Activated CD4-positive, alpha-beta T cell treated with anti-CD3 and anti-CD28 coated beads for 48 hours (primary cell): ENCODE measurements at regions not wholly inside any gene's neighbourhood (a gene's known extent, or its start where the extent isn't known, plus 50 kb on each side); places are given as distances from the start of the nearest gene placed in this dataset.
A peak's percentile ranks its signal among the peaks of the same experiment; 100 is the strongest.

Source experiments
- DNase-seq: peaks from one replicate; pipeline ENCODE4 v3.0.0-alpha.2; 2020

- DNase-seq: no peak
Measured at GRCh38 chr15:79373113-79373512, 59.0 kb upstream of the MINAR1 start.

DNA sequence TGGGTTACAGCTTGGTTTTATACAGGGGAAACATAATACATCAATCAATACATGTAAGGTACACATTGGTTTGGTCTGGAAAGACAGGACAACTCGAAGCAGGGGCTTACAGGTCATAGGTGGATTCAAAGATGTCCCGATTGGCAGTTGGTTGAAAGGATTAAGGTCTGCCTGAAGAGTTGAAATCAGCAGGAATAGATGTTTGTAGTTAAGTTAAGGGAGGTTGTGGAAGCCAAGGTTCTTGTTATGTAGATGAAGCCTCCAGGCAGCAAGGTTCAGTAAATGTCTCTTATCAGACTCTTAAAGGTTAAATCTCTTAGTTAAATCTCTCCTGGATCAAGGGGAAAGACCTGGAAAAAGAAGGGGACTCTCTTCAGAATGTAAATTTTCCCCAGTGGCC, 58.4 kb upstream of the MINAR1 start:
- no peak for DNase-seq

- no peak for DNase-seq
Measured at GRCh38 chr15:79376383-79376782, 55.8 kb upstream of the MINAR1 start.

DNA sequence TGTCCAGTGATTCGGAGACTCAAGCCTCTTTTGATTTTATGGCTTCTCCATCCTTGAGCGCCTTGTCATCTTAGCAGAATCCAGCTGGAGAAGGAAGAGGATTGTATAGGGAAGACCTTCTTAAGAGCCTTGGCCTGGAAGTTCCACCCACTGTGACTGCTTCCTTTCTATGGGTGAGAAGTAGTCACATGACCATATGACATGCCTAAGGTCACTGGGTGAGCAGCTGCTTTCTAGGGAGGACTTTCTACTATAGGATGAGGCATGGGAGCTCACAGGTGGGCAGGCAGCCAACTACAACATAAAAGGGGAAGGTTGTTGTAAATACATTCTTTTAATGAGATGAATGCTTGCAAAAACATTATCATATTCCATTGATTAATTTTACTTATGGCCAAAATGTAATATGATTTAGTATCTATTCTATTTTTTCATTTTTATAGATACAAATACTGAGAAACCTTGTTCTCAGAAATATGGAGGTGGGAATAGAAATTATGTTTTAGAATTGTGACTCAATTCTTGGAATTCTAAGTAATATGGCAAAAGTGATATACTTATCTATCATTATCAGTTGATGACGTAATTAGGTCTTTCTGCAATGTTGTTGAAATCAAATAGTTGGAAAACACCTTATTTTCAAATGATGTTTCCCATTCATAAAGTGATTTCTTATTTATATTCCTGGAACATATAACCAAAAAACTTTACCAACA, 53.6 kb upstream of the MINAR1 start:
- peak; percentile 2 for DNase-seq

DNA sequence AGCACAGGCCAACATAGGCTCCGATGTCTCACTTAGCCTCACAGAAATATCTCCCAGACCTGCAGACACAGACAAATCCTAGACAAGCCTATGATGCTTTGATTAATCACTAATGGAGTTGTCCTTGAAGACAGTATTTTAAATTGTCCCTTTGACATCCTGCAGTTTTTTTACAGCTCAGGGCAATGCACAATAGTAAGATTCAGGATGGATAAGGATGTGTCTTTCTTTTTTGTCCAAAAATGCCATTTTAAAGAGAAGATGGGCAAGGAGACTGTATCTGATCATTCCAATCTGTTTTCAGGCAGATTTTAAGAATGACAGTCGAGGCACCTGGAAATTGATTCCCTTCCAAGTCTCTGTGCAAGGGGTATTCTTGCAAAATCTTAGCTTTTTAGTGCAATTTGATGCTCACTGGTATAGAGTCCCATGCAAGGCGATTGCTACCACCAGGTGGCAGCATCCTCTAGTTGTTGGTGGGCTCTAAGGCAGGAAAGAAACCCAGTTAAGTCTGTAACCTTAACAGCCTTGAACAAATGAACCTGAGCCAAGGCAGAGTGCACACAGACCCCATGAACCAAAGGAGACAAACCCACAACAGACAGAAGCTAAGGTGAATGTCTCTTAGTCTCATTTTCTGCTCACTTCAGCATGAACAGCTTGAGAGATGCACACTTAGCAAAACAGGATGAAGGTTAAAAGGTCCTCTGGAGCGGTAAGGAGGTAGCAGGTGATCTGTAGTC, 51.2 kb upstream of the MINAR1 start:
- DNase-seq: peak; percentile 85

GRCh38 chr15:79381593-79381992, 50.5 kb upstream of the MINAR1 start:
- DNase-seq: no peak
